ENCODE measurements at regions not wholly inside any gene's neighbourhood (a gene's known extent, or its start where the extent isn't known, plus 50 kb on each side); places are given as distances from the start of the nearest gene placed in this dataset.
A peak's percentile ranks its signal among the peaks of the same experiment; 100 is the strongest.

DNA sequence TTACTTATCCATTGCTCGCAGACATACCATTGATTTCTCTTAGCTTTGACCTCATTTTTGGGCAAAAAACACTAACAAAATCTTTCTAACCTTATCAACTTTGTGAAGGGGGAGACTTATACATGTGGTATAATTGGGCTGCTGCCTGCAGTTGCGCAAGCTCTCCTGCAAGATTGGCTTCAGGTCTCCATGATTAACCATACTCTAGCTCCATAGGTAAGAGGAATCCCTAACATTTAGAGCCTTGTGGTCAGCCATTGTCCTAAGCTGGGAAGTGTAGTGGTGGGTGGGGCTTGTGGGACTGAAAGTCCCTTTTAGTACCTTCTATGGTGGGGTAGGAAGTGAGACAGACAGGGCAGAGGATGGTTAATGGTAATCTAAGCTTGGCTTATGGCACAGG, 179.6 kb upstream of the THRB start:
- Histone ChIP-seq H3K4me1 (ENCODE audit: insufficient read depth, low read length) (peaks cover 8% of the 10 kb centered on the region), H3K9me3 (ENCODE audit: low read depth, low read length) (no peaks in the 10 kb centered on the region), H2AFZ (ENCODE audit: low read length) (no peak overlapping the region), H4K20me1 (ENCODE audit: insufficient read depth, low read length) (no peaks in the 10 kb centered on the region), H3K36me3 (ENCODE audit: insufficient read depth, low read length) (no peaks in the 10 kb centered on the region), H3K4me2 (ENCODE audit: insufficient read depth, low read length) (no peak overlapping the region), H3K79me2 (ENCODE audit: insufficient read depth, low read length) (no peaks in the 10 kb centered on the region), H3K27ac (ENCODE audit: low read depth, low read length) (no peak overlapping the region), H3K27me3 (ENCODE audit: insufficient read depth, low read length) (peaks cover 3% of the 10 kb centered on the region), H3K4me3 (ENCODE audit: insufficient read depth, low read length) (no peak overlapping the region)
- no peak for DNase-seq (ENCODE audit: insufficient read length, low spot score, missing footprints)
- TF ChIP-seq, protein P1, sequence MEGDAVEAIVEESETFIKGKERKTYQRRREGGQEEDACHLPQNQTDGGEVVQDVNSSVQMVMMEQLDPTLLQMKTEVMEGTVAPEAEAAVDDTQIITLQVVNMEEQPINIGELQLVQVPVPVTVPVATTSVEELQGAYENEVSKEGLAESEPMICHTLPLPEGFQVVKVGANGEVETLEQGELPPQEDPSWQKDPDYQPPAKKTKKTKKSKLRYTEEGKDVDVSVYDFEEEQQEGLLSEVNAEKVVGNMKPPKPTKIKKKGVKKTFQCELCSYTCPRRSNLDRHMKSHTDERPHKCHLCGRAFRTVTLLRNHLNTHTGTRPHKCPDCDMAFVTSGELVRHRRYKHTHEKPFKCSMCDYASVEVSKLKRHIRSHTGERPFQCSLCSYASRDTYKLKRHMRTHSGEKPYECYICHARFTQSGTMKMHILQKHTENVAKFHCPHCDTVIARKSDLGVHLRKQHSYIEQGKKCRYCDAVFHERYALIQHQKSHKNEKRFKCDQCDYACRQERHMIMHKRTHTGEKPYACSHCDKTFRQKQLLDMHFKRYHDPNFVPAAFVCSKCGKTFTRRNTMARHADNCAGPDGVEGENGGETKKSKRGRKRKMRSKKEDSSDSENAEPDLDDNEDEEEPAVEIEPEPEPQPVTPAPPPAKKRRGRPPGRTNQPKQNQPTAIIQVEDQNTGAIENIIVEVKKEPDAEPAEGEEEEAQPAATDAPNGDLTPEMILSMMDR (IDR thresholded peaks at IDR 0.05; ENCODE audit: extremely low read depth, low read depth, low read length): no peak

DNA sequence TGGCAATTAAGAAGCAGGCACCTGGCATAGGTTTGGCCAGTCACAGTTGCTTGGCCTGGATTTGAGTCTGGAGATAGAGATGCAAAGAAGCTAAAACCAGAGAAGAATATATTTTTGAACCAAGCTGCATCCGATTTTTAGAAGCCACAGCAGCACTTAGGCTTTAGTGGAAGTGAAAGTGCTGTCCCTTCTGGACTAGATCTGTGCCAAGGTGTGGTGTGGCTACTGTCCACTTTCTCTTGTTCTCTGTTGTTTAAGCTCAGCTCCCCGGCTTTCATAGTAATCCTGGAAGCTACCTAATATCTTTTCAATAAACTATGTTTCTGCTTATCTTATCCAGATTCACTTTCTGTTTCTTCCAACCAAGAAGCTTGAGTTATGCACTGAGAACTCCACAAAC, 183.4 kb upstream of the THRB start:
- Histone ChIP-seq H3K79me2 (ENCODE audit: insufficient read depth, low read length) (no peaks in the 10 kb centered on the region), H3K9me3 (ENCODE audit: low read depth, low read length) (no peaks in the 10 kb centered on the region), H3K27me3 (ENCODE audit: insufficient read depth, low read length) (peaks cover 6% of the 10 kb centered on the region), H4K20me1 (ENCODE audit: insufficient read depth, low read length) (no peaks in the 10 kb centered on the region), H3K27ac (ENCODE audit: low read depth, low read length) (no peak overlapping the region), H3K4me3 (ENCODE audit: insufficient read depth, low read length) (peak overlapping the region; percentile 37), H3K4me2 (ENCODE audit: insufficient read depth, low read length) (peak overlapping the region; percentile 67), H3K36me3 (ENCODE audit: insufficient read depth, low read length) (no peaks in the 10 kb centered on the region), H3K4me1 (ENCODE audit: insufficient read depth, low read length) (peaks cover 8% of the 10 kb centered on the region), H2AFZ (ENCODE audit: low read length) (peak overlapping the region; percentile 10)
- TF ChIP-seq, protein P1 (IDR thresholded peaks at IDR 0.05; ENCODE audit: extremely low read depth, low read depth, low read length): no peak
- DNase-seq (ENCODE audit: insufficient read length, low spot score, missing footprints): peak; percentile 34

DNA sequence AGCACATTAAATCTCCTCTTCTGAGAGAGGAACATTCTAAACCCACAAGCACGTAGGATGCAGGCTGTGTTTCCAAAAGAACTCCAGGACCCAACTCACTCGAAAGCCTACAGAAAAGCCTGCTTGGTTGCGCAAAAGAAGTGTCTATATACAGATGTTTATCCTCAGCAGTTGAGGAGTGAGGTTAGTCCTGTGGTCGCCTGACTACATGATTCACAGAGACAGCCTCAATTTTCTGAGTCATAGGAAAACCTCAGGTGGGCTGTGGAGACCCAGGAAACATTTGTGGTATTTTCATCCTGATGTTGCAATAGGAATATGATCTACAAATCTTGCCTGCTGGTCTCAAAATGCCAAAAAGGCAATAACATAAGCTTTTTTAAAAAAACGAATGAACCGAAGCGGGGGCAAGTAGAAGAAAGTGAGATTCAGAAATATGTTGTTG, 183.8 kb upstream of the THRB start:
- Histone ChIP-seq H3K36me3 (ENCODE audit: insufficient read depth, low read length) (no peaks in the 10 kb centered on the region), H2AFZ (ENCODE audit: low read length) (peak overlapping the region; percentile 10), H3K27ac (ENCODE audit: low read depth, low read length) (no peak overlapping the region), H3K79me2 (ENCODE audit: insufficient read depth, low read length) (no peaks in the 10 kb centered on the region), H3K4me2 (ENCODE audit: insufficient read depth, low read length) (peak overlapping the region; percentile 67), H3K9me3 (ENCODE audit: low read depth, low read length) (no peaks in the 10 kb centered on the region), H3K4me1 (ENCODE audit: insufficient read depth, low read length) (peaks cover 8% of the 10 kb centered on the region), H3K4me3 (ENCODE audit: insufficient read depth, low read length) (peak overlapping the region; percentile 37), H3K27me3 (ENCODE audit: insufficient read depth, low read length) (peaks cover 6% of the 10 kb centered on the region), H4K20me1 (ENCODE audit: insufficient read depth, low read length) (no peaks in the 10 kb centered on the region)
- TF ChIP-seq, protein P1 (IDR thresholded peaks at IDR 0.05; ENCODE audit: extremely low read depth, low read depth, low read length): no peak
- DNase-seq (ENCODE audit: insufficient read length, low spot score, missing footprints): no peak

GRCh38 chr3:24679429-24679828, 184.8 kb upstream of the THRB start:
- TF ChIP-seq, protein P1 (IDR thresholded peaks at IDR 0.05; ENCODE audit: extremely low read depth, low read depth, low read length): no peak
- Histone ChIP-seq H3K4me3 (ENCODE audit: insufficient read depth, low read length) (no peak overlapping the region), H2AFZ (ENCODE audit: low read length) (no peak overlapping the region), H4K20me1 (ENCODE audit: insufficient read depth, low read length) (no peaks in the 10 kb centered on the region), H3K27me3 (ENCODE audit: insufficient read depth, low read length) (peaks cover 8% of the 10 kb centered on the region), H3K79me2 (ENCODE audit: insufficient read depth, low read length) (no peaks in the 10 kb centered on the region), H3K36me3 (ENCODE audit: insufficient read depth, low read length) (no peaks in the 10 kb centered on the region), H3K27ac (ENCODE audit: low read depth, low read length) (no peak overlapping the region), H3K4me2 (ENCODE audit: insufficient read depth, low read length) (no peak overlapping the region), H3K9me3 (ENCODE audit: low read depth, low read length) (no peaks in the 10 kb centered on the region), H3K4me1 (ENCODE audit: insufficient read depth, low read length) (peaks cover 8% of the 10 kb centered on the region)
- no peak for DNase-seq (ENCODE audit: insufficient read length, low spot score, missing footprints)
